Cardiac fibroblast (primary cell): ENCODE measurements at regions not wholly inside any gene's neighbourhood (a gene's known extent, or its start where the extent isn't known, plus 50 kb on each side); places are given as distances from the start of the nearest gene placed in this dataset.

Source experiments
- DNase-seq, 2 donors: peaks; one replicate each; pipeline versions ENCODE4 v3.0.0 to v3.0.0-alpha.2; 2010; ENCODE audit warnings: low read depth in 2 of 2
- H3K4me3 ChIP-seq, 2 donors: replicated peaks in 1 of 2; 1 replicate in 1 of 2; 2 replicates in 1 of 2; pipeline ENCODE4 v1.5.1; 2011; ENCODE audit warnings: low read depth in 2 of 2, low read length in 2 of 2, mild to moderate bottlenecking in 2 of 2, moderate library complexity in 1 of 2
- CTCF ChIP-seq: IDR thresholded peaks from one replicate; pipeline ENCODE4 v1.5.1; 2011; ENCODE audit warnings: low read depth, mild to moderate bottlenecking, low read length, inconsistent platforms

GRCh38 chr2:59874361-59874760 is 679.1 kb downstream of the BCL11A start:
- DNase-seq, result no peak
- no peak overlapping the region for H3K4me3 ChIP-seq
- no peak for TF ChIP-seq CTCF

- DNase-seq, result no peak
- TF ChIP-seq CTCF, result no peak
- no peak overlapping the region for H3K4me3 ChIP-seq
Observed at GRCh38 chr2:59871830-59872229, 681.6 kb downstream of the BCL11A start.

- no peak for DNase-seq
- no peak for TF ChIP-seq CTCF
- no peak overlapping the region for H3K4me3 ChIP-seq
Observed at GRCh38 chr2:59868981-59869380, 684.5 kb downstream of the BCL11A start.

- DNase-seq, result no peak
- H3K4me3 ChIP-seq, result no peak overlapping the region
- TF ChIP-seq CTCF, result no peak
Observed at GRCh38 chr2:59866436-59866835, 687.0 kb downstream of the BCL11A start.

GRCh38 chr2:59858540-59858939 is 694.9 kb downstream of the BCL11A start:
- no peak for DNase-seq
- no peak overlapping the region for H3K4me3 ChIP-seq
- TF ChIP-seq CTCF, result no peak

GRCh38 chr2:59857109-59857508 is 696.3 kb downstream of the BCL11A start:
- no peak overlapping the region for H3K4me3 ChIP-seq
- TF ChIP-seq CTCF, result no peak
- DNase-seq, result no peak

GRCh38 chr2:59856391-59856790 is 697.1 kb downstream of the BCL11A start:
- no peak for DNase-seq
- no peak overlapping the region for H3K4me3 ChIP-seq
- TF ChIP-seq CTCF, result no peak
